ENCODE measurements at regions not wholly inside any gene's neighbourhood (a gene's known extent, or its start where the extent isn't known, plus 50 kb on each side); places are given as distances from the start of the nearest gene placed in this dataset.

DNA sequence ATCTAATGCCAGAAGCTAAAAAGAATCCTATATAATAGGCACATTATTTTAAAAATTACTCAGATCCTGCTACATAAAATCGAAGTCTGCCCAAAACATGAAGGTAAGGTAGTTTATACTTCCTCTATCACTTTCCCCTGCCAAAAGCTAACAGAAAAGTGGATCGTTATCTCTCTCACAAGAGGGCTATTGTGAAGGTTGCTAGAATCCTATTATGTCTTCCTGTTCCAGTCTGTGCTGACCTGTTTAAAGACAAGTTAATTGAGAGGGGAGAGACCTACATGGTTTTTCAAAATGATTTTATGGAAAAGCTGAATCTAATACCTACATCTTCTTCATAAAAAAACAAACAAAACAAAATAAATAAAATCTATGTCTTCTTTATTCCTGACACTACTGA lies 1410.9 kb upstream of the CDH8 start:
- Histone ChIP-seq H2BK15ac (ENCODE audit: low read depth, low read length) (no peak overlapping the region), H3K9me3 (ENCODE audit: control insufficient read depth, low read depth, low read length) (no peaks in the 10 kb centered on the region), H2BK5ac (ENCODE audit: insufficient read length, low read length) (no peak overlapping the region), H4K5ac (ENCODE audit: insufficient read length, low read depth, low read length) (no peak overlapping the region), H3K23ac (ENCODE audit: insufficient read length, low read depth, low read length) (no peak overlapping the region), H3K79me1 (ENCODE audit: insufficient read depth, low read depth, low read length, poor library complexity, severe bottlenecking) (no peaks in the 10 kb centered on the region), H2AK5ac (ENCODE audit: insufficient read length, low read length) (no peak overlapping the region), H3K79me2 (ENCODE audit: insufficient read depth, low read length) (no peaks in the 10 kb centered on the region), H3K4ac (ENCODE audit: low read depth, low read length) (no peak overlapping the region), H4K20me1 (ENCODE audit: control insufficient read depth, insufficient read depth, insufficient read length) (no peaks in the 10 kb centered on the region), H3K18ac (ENCODE audit: insufficient read length, low read depth, low read length) (no peak overlapping the region), H4K91ac (ENCODE audit: insufficient read length, low read depth, low read length) (no peak overlapping the region), H2BK20ac (ENCODE audit: low read depth, low read length, poor library complexity, severe bottlenecking) (no peak overlapping the region), H3K14ac (ENCODE audit: insufficient read depth, low read length) (no peak overlapping the region), H3K4me1 (ENCODE audit: insufficient read depth, low read length) (no peaks in the 10 kb centered on the region), H3K27ac (ENCODE audit: insufficient read length, low read depth, low read length) (no peak overlapping the region), H4K8ac (replicated peaks; ENCODE audit: insufficient read length, low read depth, low read length) (no peak overlapping the region), H3K56ac (ENCODE audit: insufficient read length, low read depth, low read length) (no peak overlapping the region), H3K4me2 (ENCODE audit: insufficient read depth, insufficient read length, low read length) (no peak overlapping the region), H3K23me2 (ENCODE audit: insufficient read length, low read depth, low read length, poor library complexity, severe bottlenecking) (no peaks in the 10 kb centered on the region), H2AFZ (ENCODE audit: low read length) (no peak overlapping the region), H3K9ac (ENCODE audit: extremely low read depth, insufficient read length, low read length) (no peak overlapping the region), H2BK12ac (ENCODE audit: insufficient read length, low read depth, low read length) (no peak overlapping the region), H3T11ph (ENCODE audit: low read length) (no peak overlapping the region), H2BK120ac (ENCODE audit: low read depth, low read length, poor library complexity, severe bottlenecking) (no peak overlapping the region), H3K27me3 (ENCODE audit: insufficient read depth, low read length) (no peaks in the 10 kb centered on the region)
- WGBS (ENCODE audit: extremely low coverage, insufficient read length, low lambda C conversion rate) = no CpG with 5 or more reads among the region's 2 CpGs
- Mint-ChIP-seq H3K9me3 (peaks cover 3 to 6% of the 10 kb centered on the region in 2 experiments; a peak in 2 of 5 replicates), H3K4me1 (peaks cover 0 to 2% of the 10 kb centered on the region in 2 experiments; a peak in 1 of 4 replicates), H3K36me3 (ENCODE audit: insufficient read depth in 1 of 3, low read depth in 3 of 3) (no peaks in the 10 kb centered on the region), H3K27ac (no peak overlapping the region), H3K4me3 (no peak overlapping the region), H3K27me3 (ENCODE audit: low read depth) (no peaks in the 10 kb centered on the region)
- DNase-seq = no peak
- TF ChIP-seq, protein P1, sequence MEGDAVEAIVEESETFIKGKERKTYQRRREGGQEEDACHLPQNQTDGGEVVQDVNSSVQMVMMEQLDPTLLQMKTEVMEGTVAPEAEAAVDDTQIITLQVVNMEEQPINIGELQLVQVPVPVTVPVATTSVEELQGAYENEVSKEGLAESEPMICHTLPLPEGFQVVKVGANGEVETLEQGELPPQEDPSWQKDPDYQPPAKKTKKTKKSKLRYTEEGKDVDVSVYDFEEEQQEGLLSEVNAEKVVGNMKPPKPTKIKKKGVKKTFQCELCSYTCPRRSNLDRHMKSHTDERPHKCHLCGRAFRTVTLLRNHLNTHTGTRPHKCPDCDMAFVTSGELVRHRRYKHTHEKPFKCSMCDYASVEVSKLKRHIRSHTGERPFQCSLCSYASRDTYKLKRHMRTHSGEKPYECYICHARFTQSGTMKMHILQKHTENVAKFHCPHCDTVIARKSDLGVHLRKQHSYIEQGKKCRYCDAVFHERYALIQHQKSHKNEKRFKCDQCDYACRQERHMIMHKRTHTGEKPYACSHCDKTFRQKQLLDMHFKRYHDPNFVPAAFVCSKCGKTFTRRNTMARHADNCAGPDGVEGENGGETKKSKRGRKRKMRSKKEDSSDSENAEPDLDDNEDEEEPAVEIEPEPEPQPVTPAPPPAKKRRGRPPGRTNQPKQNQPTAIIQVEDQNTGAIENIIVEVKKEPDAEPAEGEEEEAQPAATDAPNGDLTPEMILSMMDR (conservative IDR thresholded peaks at IDR 0.05) = no peak

All from H9 (cell line).